ENCODE measurements at regions not wholly inside any gene's neighbourhood (a gene's known extent, or its start where the extent isn't known, plus 50 kb on each side); places are given as distances from the start of the nearest gene placed in this dataset.

GRCh38 chr5:32996336-32996735 lies 285.2 kb downstream of the NPR3 start:
- H3K36me3 Mint-ChIP-seq (ENCODE audit: low read depth), result no peaks in the 10 kb centered on the region
- no peaks in the 10 kb centered on the region for H3K4me1 Mint-ChIP-seq
- H3K27me3 Mint-ChIP-seq (ENCODE audit: low read depth, poor library complexity), result no peaks in the 10 kb centered on the region
- peaks cover 17% of the 10 kb centered on the region for H3K9me3 Mint-ChIP-seq
- TF ChIP-seq, protein P1, sequence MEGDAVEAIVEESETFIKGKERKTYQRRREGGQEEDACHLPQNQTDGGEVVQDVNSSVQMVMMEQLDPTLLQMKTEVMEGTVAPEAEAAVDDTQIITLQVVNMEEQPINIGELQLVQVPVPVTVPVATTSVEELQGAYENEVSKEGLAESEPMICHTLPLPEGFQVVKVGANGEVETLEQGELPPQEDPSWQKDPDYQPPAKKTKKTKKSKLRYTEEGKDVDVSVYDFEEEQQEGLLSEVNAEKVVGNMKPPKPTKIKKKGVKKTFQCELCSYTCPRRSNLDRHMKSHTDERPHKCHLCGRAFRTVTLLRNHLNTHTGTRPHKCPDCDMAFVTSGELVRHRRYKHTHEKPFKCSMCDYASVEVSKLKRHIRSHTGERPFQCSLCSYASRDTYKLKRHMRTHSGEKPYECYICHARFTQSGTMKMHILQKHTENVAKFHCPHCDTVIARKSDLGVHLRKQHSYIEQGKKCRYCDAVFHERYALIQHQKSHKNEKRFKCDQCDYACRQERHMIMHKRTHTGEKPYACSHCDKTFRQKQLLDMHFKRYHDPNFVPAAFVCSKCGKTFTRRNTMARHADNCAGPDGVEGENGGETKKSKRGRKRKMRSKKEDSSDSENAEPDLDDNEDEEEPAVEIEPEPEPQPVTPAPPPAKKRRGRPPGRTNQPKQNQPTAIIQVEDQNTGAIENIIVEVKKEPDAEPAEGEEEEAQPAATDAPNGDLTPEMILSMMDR (IDR thresholded peaks at IDR 0.05), result no peak
- DNase-seq, result no peak
- no peak overlapping the region for H3K4me3 Mint-ChIP-seq
- no peak overlapping the region for H3K27ac Mint-ChIP-seq

GRCh38 chr5:33008751-33009418 lies 297.8 kb downstream of the NPR3 start:
- Mint-ChIP-seq H3K27ac (no peak overlapping the region), H3K27me3 (ENCODE audit: low read depth, poor library complexity) (no peaks in the 10 kb centered on the region), H3K4me1 (peaks cover 5% of the 10 kb centered on the region), H3K36me3 (ENCODE audit: low read depth) (no peaks in the 10 kb centered on the region), H3K4me3 (no peak overlapping the region), H3K9me3 (peaks cover 24% of the 10 kb centered on the region)
- TF ChIP-seq, protein P1 (IDR thresholded peaks at IDR 0.05), result no peak
- no peak for DNase-seq

DNA sequence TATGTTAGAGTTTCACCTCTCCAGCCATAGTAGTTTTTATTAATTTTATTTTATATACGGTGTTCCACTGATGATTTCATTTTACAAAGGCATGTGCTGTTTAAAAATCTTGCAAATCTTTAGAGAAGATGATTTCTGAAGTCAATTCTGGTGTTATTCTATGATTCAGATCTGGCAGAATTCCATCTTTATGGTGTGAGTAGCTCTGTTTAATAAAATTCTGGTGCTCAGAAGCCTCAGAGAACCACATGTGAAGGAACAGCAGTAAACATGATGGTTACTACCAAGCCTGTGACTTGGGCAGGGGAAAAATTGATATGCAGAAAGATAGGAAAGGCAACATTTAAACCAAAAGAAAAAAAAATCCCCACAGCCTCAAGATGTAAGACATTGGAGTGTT lies 299.7 kb downstream of the NPR3 start:
- peaks cover 3% of the 10 kb centered on the region for H3K27me3 Mint-ChIP-seq (ENCODE audit: low read depth, poor library complexity)
- TF ChIP-seq, protein P1 (IDR thresholded peaks at IDR 0.05), result no peak
- peaks cover 25% of the 10 kb centered on the region for H3K9me3 Mint-ChIP-seq
- no peak overlapping the region for H3K4me3 Mint-ChIP-seq
- no peak overlapping the region for H3K27ac Mint-ChIP-seq
- no peaks in the 10 kb centered on the region for H3K36me3 Mint-ChIP-seq (ENCODE audit: low read depth)
- DNase-seq, result no peak
- peaks cover 5% of the 10 kb centered on the region for H3K4me1 Mint-ChIP-seq

DNA sequence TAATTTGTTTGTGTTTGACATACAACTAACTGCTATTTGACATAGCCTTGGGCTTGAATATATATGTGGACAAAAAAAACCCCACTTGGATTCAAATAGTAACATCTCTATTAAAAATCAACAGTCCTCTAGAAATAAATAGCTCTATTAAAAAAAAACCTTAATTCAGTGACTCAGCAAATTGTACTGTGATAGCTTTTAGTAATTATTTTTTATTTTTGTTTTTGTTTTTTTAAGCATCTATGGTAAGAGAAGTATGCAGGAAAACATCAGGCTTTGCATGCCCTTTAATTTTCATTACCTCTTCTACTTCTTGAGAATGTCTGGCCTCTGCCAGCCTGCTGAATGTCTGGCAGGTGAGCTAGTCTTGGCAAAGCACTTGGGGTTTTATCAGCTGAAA lies 300.7 kb downstream of the NPR3 start:
- no peaks in the 10 kb centered on the region for H3K36me3 Mint-ChIP-seq (ENCODE audit: low read depth)
- H3K27me3 Mint-ChIP-seq (ENCODE audit: low read depth, poor library complexity), result peaks cover 3% of the 10 kb centered on the region
- H3K27ac Mint-ChIP-seq, result no peak overlapping the region
- no peak for DNase-seq
- H3K4me3 Mint-ChIP-seq, result no peak overlapping the region
- TF ChIP-seq, protein P1 (IDR thresholded peaks at IDR 0.05), result no peak
- peaks cover 5% of the 10 kb centered on the region for H3K4me1 Mint-ChIP-seq
- H3K9me3 Mint-ChIP-seq, result peaks cover 23% of the 10 kb centered on the region

- Mint-ChIP-seq H3K27ac (no peak overlapping the region), H3K36me3 (ENCODE audit: low read depth) (no peaks in the 10 kb centered on the region), H3K27me3 (ENCODE audit: low read depth, poor library complexity) (peaks cover 4% of the 10 kb centered on the region), H3K9me3 (no peaks in the 10 kb centered on the region), H3K4me1 (no peaks in the 10 kb centered on the region), H3K4me3 (no peak overlapping the region)
- DNase-seq, result no peak
- TF ChIP-seq, protein P1 (IDR thresholded peaks at IDR 0.05), result no peak
These were observed 312.5 kb downstream of the NPR3 start for GRCh38 chr5:33023649-33024048.

Data from nephron progenitor cell (in vitro differentiated cells).